ENCODE measurements at regions not wholly inside any gene's neighbourhood (a gene's known extent, or its start where the extent isn't known, plus 50 kb on each side); places are given as distances from the start of the nearest gene placed in this dataset.

DNA sequence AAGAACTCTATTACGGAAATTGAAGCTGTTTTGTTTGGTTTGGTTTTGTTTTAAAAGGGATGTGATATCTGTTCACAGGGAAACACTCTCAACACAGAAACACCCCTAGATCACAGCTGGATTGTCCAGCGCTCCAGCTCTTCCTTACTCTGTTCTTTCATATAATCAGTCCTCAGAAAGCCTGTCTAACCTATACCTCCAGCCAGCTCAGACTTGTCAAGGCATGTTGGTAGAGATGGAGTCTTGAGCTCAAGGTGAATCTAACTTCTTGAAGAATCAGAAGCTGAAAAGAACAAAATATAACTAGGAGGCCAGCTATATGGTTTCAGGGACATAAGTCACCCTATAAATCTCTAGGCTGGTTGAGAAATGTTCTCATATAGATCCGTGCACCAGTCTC lies 110.2 kb upstream of the EPHA3 start (continued):
- TF ChIP-seq, protein P1, sequence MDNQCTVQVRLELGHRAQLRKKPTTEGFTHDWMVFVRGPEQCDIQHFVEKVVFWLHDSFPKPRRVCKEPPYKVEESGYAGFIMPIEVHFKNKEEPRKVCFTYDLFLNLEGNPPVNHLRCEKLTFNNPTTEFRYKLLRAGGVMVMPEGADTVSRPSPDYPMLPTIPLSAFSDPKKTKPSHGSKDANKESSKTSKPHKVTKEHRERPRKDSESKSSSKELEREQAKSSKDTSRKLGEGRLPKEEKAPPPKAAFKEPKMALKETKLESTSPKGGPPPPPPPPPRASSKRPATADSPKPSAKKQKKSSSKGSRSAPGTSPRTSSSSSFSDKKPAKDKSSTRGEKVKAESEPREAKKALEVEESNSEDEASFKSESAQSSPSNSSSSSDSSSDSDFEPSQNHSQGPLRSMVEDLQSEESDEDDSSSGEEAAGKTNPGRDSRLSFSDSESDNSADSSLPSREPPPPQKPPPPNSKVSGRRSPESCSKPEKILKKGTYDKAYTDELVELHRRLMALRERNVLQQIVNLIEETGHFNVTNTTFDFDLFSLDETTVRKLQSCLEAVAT (IDR thresholded peaks at IDR 0.05) = no peak
- TF ChIP-seq LARP7 (IDR thresholded peaks at IDR 0.05) = no peak
- TF ChIP-seq CUX1 (IDR thresholded peaks at IDR 0.05; ENCODE audit: insufficient replicate concordance, low read depth, low read length) = no peak

DNA sequence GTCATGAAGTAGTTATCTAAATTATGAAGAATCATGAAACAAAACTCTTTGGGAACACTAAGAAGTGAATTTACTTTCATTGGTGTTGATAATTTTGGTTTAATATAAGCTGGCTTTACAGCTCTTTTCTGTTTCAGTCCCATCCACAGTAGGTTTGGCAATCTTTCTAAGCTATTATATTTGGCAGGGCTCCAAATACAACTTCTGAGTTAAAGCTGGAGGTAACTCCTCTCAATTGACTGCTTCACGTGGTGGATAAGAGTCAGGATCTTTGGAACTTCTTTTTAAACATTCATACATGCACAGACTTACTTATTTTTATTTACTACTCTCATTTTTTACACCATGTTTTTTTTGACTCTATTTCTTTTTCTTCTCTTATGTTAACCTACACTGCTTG lies 106.5 kb upstream of the EPHA3 start:
- ChIA-PET CTCF (no interaction called here), POLR2A (no interaction called here), RAD21 (ENCODE audit: unreplicated experiment) (no interaction called here), SMC1A (ENCODE audit: uncharacterized antibody, unreplicated experiment) (no interaction called here)
- H4K20me1 ChIP-seq (ENCODE audit: control insufficient read depth, insufficient read depth) = no peaks in the 10 kb centered on the region
- no peaks in the 10 kb centered on the region for H3K36me3 ChIP-seq (ENCODE audit: control insufficient read depth in 2 of 2, insufficient read depth in 2 of 2, low read length in 1 of 2)
- BruUV-seq (replicated peaks) = no TSS peak
- H3K79me2 ChIP-seq (ENCODE audit: control insufficient read depth, insufficient read depth, low read length) = no peaks in the 10 kb centered on the region
- no peaks in the 10 kb centered on the region for H3K4me1 ChIP-seq (ENCODE audit: control insufficient read depth, insufficient read depth, low read length)
- in situ Hi-C loops (cut with MboI) (no loop called here), intact Hi-C loops (cut with micrococcal nuclease; ENCODE audit: unreplicated experiment) (no loop called here)
- no peak overlapping the region for H2AFZ ChIP-seq (ENCODE audit: control insufficient read depth, low read depth, low read length)
- H3K9ac ChIP-seq (ENCODE audit: control insufficient read depth, insufficient read depth, low read length) = no peak overlapping the region
- DNase-seq (ENCODE audit: low read depth, low spot score) = no peak
- H3K27me3 ChIP-seq (replicated peaks in 1 of 2; ENCODE audit: control insufficient read depth in 2 of 2, insufficient read depth in 2 of 2, low read length in 1 of 2) = no peaks in the 10 kb centered on the region
- H3K4me3 ChIP-seq = no peak overlapping the region
- no peak overlapping the region for H3K27ac ChIP-seq (ENCODE audit: control insufficient read depth, insufficient read depth)
- 0% methylated on average over 1 of the region's 1 CpG for WGBS (ENCODE audit: insufficient coverage, insufficient replicate concordance, low lambda C conversion rate, missing lambda C conversion rate)
- H3K9me3 ChIP-seq (replicated peaks; ENCODE audit: control insufficient read depth, insufficient read depth, low read length) = no peaks in the 10 kb centered on the region
- H3K4me2 ChIP-seq (ENCODE audit: control insufficient read depth, insufficient read depth) = no peak overlapping the region
- FAIRE-seq = no peak
- no peak for ATAC-seq
- TF ChIP-seq CUX1 (IDR thresholded peaks at IDR 0.05; ENCODE audit: insufficient replicate concordance, low read depth, low read length) = no peak
- TF ChIP-seq, protein P2, sequence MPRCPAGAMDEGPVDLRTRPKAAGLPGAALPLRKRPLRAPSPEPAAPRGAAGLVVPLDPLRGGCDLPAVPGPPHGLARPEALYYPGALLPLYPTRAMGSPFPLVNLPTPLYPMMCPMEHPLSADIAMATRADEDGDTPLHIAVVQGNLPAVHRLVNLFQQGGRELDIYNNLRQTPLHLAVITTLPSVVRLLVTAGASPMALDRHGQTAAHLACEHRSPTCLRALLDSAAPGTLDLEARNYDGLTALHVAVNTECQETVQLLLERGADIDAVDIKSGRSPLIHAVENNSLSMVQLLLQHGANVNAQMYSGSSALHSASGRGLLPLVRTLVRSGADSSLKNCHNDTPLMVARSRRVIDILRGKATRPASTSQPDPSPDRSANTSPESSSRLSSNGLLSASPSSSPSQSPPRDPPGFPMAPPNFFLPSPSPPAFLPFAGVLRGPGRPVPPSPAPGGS (IDR thresholded peaks at IDR 0.05; ENCODE audit: borderline replicate concordance, insufficient read depth, low read depth, low read length, poor library complexity, severe bottlenecking) = no peak
- TF ChIP-seq BHLHE40 (IDR thresholded peaks at IDR 0.05; ENCODE audit: borderline replicate concordance in 1 of 2, low read depth in 2 of 2, low read length in 1 of 2) = no peak
- no peak for TF ChIP-seq RAD21 (IDR thresholded peaks at IDR 0.05; ENCODE audit: insufficient read depth, low read depth, low read length)

All from GM12878 (cell line).